ENCODE measurements at regions not wholly inside any gene's neighbourhood (a gene's known extent, or its start where the extent isn't known, plus 50 kb on each side); places are given as distances from the start of the nearest gene placed in this dataset.

GRCh38 chr12:46438256-46438655, 65.7 kb upstream of the SLC38A2 start:
- TF ChIP-seq JUN (IDR thresholded peaks at IDR 0.05; ENCODE audit: low read depth, low read length) (no peak), EP300 (IDR thresholded peaks at IDR 0.05; ENCODE audit: borderline replicate concordance in 1 of 2, low read depth in 2 of 2, low read length in 2 of 2) (no peak), CTCF (IDR thresholded peaks at IDR 0.05; ENCODE audit: control extremely low read depth in 1 of 3, insufficient read depth in 1 of 3, low read depth in 1 of 3, low read length in 3 of 3) (no peak), POLR2A (IDR thresholded peaks at IDR 0.05; ENCODE audit: control extremely low read depth in 1 of 2, low read depth in 2 of 2, low read length in 2 of 2) (no peak), TAF1 (IDR thresholded peaks at IDR 0.05; ENCODE audit: low read depth, low read length) (no peak), POLR2AphosphoS5 (IDR thresholded peaks at IDR 0.05; ENCODE audit: low read depth, low read length) (no peak), FOSL1 (IDR thresholded peaks at IDR 0.05; ENCODE audit: insufficient read depth, low read depth, low read length) (no peak), GABPA (IDR thresholded peaks at IDR 0.05; ENCODE audit: borderline replicate concordance, insufficient read depth, low read length) (no peak), SUZ12 (IDR thresholded peaks at IDR 0.05; ENCODE audit: low read length) (no peak)
